Kidney (tissue), 13 donors: ENCODE measurements at regions not wholly inside any gene's neighbourhood (a gene's known extent, or its start where the extent isn't known, plus 50 kb on each side); places are given as distances from the start of the nearest gene placed in this dataset.

ENCODE experiments used
- DNase-seq, 5 donors: peaks; one replicate each; pipeline ENCODE4 v3.0.0-alpha.2; 2013 to 2020
- FAIRE-seq: peaks from 2 replicates; lab custom pipeline; 2012; peaks lifted over from hg19 to GRCh38; lab: Jason Lieb, UNC
- H3K27ac ChIP-seq, 2 donors: one replicate each; pipeline ENCODE4 v1.7.0; 2013; ENCODE audit warnings: low read depth in 2 of 2, low read length in 2 of 2, inconsistent platforms in 1 of 2
- H3K27me3 ChIP-seq: one replicate; pipeline ENCODE4 v1.7.1; 2013; ENCODE audit warnings: low read length, inconsistent platforms; ENCODE audit not compliant: control insufficient read depth, insufficient read depth
- H3K36me3 ChIP-seq, 3 donors: one replicate each; pipeline versions ENCODE4 v1.7.0 to v1.7.1; 2013; ENCODE audit warnings: low read length in 3 of 3, control low read depth in 1 of 3, inconsistent platforms in 1 of 3; ENCODE audit not compliant: insufficient read depth in 3 of 3, control insufficient read depth in 2 of 3
- H3K4me1 ChIP-seq, 3 donors: one replicate each; pipeline versions ENCODE4 v1.7.0 to v1.7.1; 2013; ENCODE audit warnings: low read length in 3 of 3, inconsistent platforms in 1 of 3, low read depth in 1 of 3; ENCODE audit not compliant: control insufficient read depth in 2 of 3, insufficient read depth in 2 of 3
- H3K4me3 ChIP-seq, 3 donors: one replicate each; pipeline versions ENCODE4 v1.7.0 to v1.8.1; 2013; ENCODE audit warnings: low read length in 3 of 3, control low read depth in 1 of 3, inconsistent platforms in 1 of 3
- H3K9ac ChIP-seq, 3 donors: one replicate each; pipeline versions ENCODE4 v1.7.0 to v1.7.1; 2013; ENCODE audit warnings: low read length in 3 of 3, control low read depth in 1 of 3, inconsistent platforms in 1 of 3
- H3K9me3 ChIP-seq, 3 donors: one replicate each; pipeline versions ENCODE4 v1.7.0 to v1.7.1; 2013; ENCODE audit warnings: low read length in 3 of 3, control low read depth in 1 of 3, inconsistent platforms in 1 of 3; ENCODE audit not compliant: control insufficient read depth in 2 of 3, insufficient read depth in 1 of 3
- CTCF ChIP-seq: IDR thresholded peaks from 3 replicates; pipeline ENCODE4 v1.5.1; 2012; ENCODE audit warnings: mild to moderate bottlenecking, moderate library complexity, borderline replicate concordance; ENCODE audit not compliant: insufficient read depth; ENCODE audit errors: extremely low read depth
- intact Hi-C: fragments of 100-400 bp; cut with DNase I; formaldehyde crosslinking; loops from one replicate; pipeline ENCODE4 v1.11.1; 2022
- donor health status: control.
- donor health status: control.
- donor health status: control.
- donor health status: control.
- donor health status: control.
- donor health status: DM: yes; HTN: yes; CAD: no.
- donor health status: Normal renal cell carcinoma (clear cell type).

DNA sequence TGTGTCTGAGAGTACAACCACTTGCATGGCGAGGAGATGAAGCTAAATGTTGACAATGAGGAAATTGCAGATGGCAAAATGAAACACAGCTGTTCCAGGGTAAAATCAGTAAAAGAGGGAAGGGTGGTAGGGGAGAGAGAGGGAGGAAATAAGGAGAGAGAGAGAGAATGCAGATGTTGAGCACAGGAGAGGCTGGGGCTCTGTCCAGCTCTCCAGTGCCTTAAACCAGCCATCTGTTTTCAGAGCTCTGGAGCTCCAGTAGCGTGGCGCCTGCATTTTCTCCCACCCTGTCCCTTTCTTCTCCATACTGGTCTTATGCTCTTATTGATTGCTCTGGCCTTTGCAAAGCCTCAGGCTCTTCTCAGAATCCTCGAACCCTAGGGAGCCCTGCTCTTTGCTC, 52.7 kb upstream of the BOD1L2 start:
- Histone ChIP-seq H3K4me3 (no peak overlapping the region), H3K9me3 (no peaks in the 10 kb centered on the region), H3K9ac (no peak overlapping the region), H3K27ac (no peak overlapping the region), H3K36me3 (no peaks in the 10 kb centered on the region), H3K27me3 (no peaks in the 10 kb centered on the region), H3K4me1 (no peaks in the 10 kb centered on the region)
- intact Hi-C loops, result no loop called here
- TF ChIP-seq CTCF, result no peak
- DNase-seq, result peak in 1 of 5 donors; percentile 29
- FAIRE-seq, result no peak

- FAIRE-seq (no peak), DNase-seq (peak in 2 of 5 donors; percentile 5 to 17)
- Histone ChIP-seq H3K27me3 (no peaks in the 10 kb centered on the region), H3K36me3 (no peaks in the 10 kb centered on the region), H3K4me1 (no peaks in the 10 kb centered on the region), H3K9ac (no peak overlapping the region), H3K27ac (no peak overlapping the region), H3K9me3 (no peaks in the 10 kb centered on the region), H3K4me3 (no peak overlapping the region)
- TF ChIP-seq CTCF, result no peak
- intact Hi-C loops, result no loop called here
Measured at GRCh38 chr18:57095884-57096283, 51.0 kb upstream of the BOD1L2 start.
